Subcutaneous abdominal adipose tissue (tissue), 5 donors: ENCODE measurements at regions not wholly inside any gene's neighbourhood (a gene's known extent, or its start where the extent isn't known, plus 50 kb on each side); places are given as distances from the start of the nearest gene placed in this dataset.
"Not testable (repeated sequence)": the region's sequence is repeated elsewhere in the genome, so short reads cannot be mapped to it uniquely, and the experiment has no call there.

ENCODE experiments used
- H3K27ac ChIP-seq: one replicate; pipeline ENCODE4 v1.7.0; 2013; ENCODE audit warnings: low read depth, mild to moderate bottlenecking, inconsistent platforms, low read length, moderate library complexity
- H3K27me3 ChIP-seq, 5 donors: one replicate each; pipeline ENCODE4 v1.7.0; 2013; ENCODE audit warnings: low read length in 5 of 5, inconsistent platforms in 1 of 5; ENCODE audit not compliant: control insufficient read depth in 5 of 5, insufficient read depth in 4 of 5
- H3K36me3 ChIP-seq, 5 donors: one replicate each; pipeline ENCODE4 v1.7.0; 2013; ENCODE audit warnings: low read length in 5 of 5; ENCODE audit not compliant: control insufficient read depth in 5 of 5, insufficient read depth in 5 of 5
- H3K4me1 ChIP-seq, 5 donors: one replicate each; pipeline ENCODE4 v1.7.0; 2013; ENCODE audit warnings: low read length in 5 of 5, mild to moderate bottlenecking in 3 of 5, moderate library complexity in 1 of 5; ENCODE audit not compliant: control insufficient read depth in 5 of 5, insufficient read depth in 5 of 5
- H3K4me3 ChIP-seq, 5 donors: one replicate each; pipeline ENCODE4 v1.7.0; 2013; ENCODE audit warnings: low read length in 5 of 5, low read depth in 1 of 5
- H3K9ac ChIP-seq, 5 donors: one replicate each; pipeline ENCODE4 v1.7.0; 2013; ENCODE audit warnings: low read length in 5 of 5, mild to moderate bottlenecking in 4 of 5, moderate library complexity in 3 of 5
- H3K9me3 ChIP-seq, 5 donors: one replicate each; pipeline ENCODE4 v1.7.0; 2013; ENCODE audit warnings: low read length in 5 of 5; ENCODE audit not compliant: control insufficient read depth in 5 of 5
- donor health status: healthy.
- donor health status: healthy.
- donor health status: healthy.
- donor health status: healthy.
- donor health status: healthy.

DNA sequence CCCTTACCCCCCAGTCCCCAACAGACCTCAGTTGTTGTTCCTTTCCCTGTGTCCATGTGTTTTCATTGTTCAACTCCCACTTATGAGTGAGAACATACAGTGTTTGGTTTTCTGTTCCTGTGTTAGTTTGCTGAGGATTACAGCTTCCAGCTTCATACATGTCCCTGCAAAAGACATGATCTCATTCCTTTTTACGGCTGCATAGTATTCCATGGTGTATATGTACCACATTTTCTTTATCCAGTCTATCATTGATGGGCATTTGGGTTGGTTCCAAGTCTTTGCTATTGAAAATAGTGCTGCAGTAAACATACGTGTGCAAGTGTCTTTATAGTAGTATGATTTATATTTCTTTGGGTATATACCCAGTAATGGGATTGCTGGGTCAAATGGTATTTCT is 87.8 kb upstream of the TANK start:
- peaks cover 0 to 21% (median 13%) of the 10 kb centered on the region in 5 donors for H3K4me1 ChIP-seq
- H3K27me3 ChIP-seq, H3K27ac ChIP-seq, H3K36me3 ChIP-seq, H3K9ac ChIP-seq, H3K4me3 ChIP-seq, H3K9me3 ChIP-seq: not testable (repeated sequence)

GRCh38 chr2:161075701-161076100 is 84.5 kb upstream of the TANK start:
- H3K27ac ChIP-seq, result no peak overlapping the region
- no peak overlapping the region for H3K9ac ChIP-seq
- no peaks in the 10 kb centered on the region for H3K27me3 ChIP-seq
- H3K4me3 ChIP-seq, result no peak overlapping the region
- no peaks in the 10 kb centered on the region for H3K36me3 ChIP-seq
- H3K4me1 ChIP-seq, result peaks cover 0 to 18% (median 5%) of the 10 kb centered on the region in 5 donors
- H3K9me3 ChIP-seq, result no peaks in the 10 kb centered on the region

- Histone ChIP-seq H3K27ac (peak overlapping the region; percentile 75), H3K4me1 (peaks cover 0 to 18% (median 3%) of the 10 kb centered on the region in 5 donors), H3K36me3 (no peaks in the 10 kb centered on the region), H3K9me3 (no peaks in the 10 kb centered on the region), H3K4me3 (no peak overlapping the region), H3K27me3 (no peaks in the 10 kb centered on the region), H3K9ac (no peak overlapping the region)
Measured at GRCh38 chr2:161076936-161077335, 83.3 kb upstream of the TANK start.

- H3K9ac ChIP-seq, result no peak overlapping the region
- H3K4me3 ChIP-seq, result no peak overlapping the region
- no peaks in the 10 kb centered on the region for H3K9me3 ChIP-seq
- peak overlapping the region; percentile 75 for H3K27ac ChIP-seq
- H3K36me3 ChIP-seq, result no peaks in the 10 kb centered on the region
- no peaks in the 10 kb centered on the region for H3K27me3 ChIP-seq
- peaks cover 0 to 18% (median 3%) of the 10 kb centered on the region in 5 donors for H3K4me1 ChIP-seq
Measured at GRCh38 chr2:161077367-161078210, 82.6 kb upstream of the TANK start.

DNA sequence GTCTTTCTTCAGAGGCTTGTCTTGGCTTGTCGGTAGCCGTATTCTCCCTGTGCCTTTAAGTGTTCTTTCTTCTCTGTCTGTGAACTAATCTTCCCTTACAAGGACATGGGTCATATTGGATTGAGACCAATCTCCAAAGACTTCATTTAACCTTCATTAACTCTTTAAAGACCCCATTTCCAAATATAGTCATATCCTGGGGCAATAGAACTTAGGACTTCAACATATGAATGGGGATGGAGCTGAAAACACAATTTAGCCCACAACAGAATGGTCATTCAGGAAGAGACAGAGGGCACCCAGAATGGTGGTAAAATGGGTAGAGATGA is 82.1 kb upstream of the TANK start:
- H3K27ac ChIP-seq, result peak overlapping the region; percentile 71
- H3K36me3 ChIP-seq, result no peaks in the 10 kb centered on the region
- no peaks in the 10 kb centered on the region for H3K9me3 ChIP-seq
- no peak overlapping the region for H3K4me3 ChIP-seq
- no peaks in the 10 kb centered on the region for H3K27me3 ChIP-seq
- H3K4me1 ChIP-seq, result peaks cover 0 to 18% (median 3%) of the 10 kb centered on the region in 5 donors
- H3K9ac ChIP-seq, result no peak overlapping the region

- H3K27me3 ChIP-seq, result no peaks in the 10 kb centered on the region
- no peaks in the 10 kb centered on the region for H3K9me3 ChIP-seq
- no peak overlapping the region for H3K9ac ChIP-seq
- H3K4me3 ChIP-seq, result no peak overlapping the region
- H3K36me3 ChIP-seq, result no peaks in the 10 kb centered on the region
- H3K27ac ChIP-seq, result no peak overlapping the region
- no peaks in the 10 kb centered on the region for H3K4me1 ChIP-seq
Measured at GRCh38 chr2:161085149-161085548, 75.1 kb upstream of the TANK start.

- Histone ChIP-seq H3K36me3 (no peaks in the 10 kb centered on the region), H3K27ac (no peak overlapping the region), H3K9me3 (no peaks in the 10 kb centered on the region), H3K4me3 (no peak overlapping the region), H3K9ac (no peak overlapping the region), H3K4me1 (no peaks in the 10 kb centered on the region), H3K27me3 (no peaks in the 10 kb centered on the region)
Measured at GRCh38 chr2:161088658-161089350, 71.4 kb upstream of the TANK start.

DNA sequence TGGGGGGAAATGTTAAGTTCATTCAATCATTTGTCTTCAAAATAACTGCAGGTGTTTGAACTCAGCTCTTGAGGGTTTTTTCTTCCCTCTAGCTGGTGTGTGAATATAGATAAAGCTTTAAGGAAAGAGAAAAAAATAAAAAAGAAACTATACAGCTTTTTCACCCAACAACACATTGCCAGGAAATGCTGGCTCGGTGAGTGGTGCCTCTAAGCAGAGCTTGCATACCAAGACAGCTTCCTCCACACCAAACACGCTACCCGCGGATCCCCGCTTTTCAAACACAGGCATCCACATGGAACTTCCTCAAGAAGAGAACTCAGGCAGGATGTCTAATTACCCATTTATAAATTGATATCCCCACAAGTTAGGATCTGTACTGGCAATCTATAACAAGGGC is 69.8 kb upstream of the TANK start:
- no peak overlapping the region for H3K4me3 ChIP-seq
- H3K9ac ChIP-seq, result no peak overlapping the region
- H3K27ac ChIP-seq, result no peak overlapping the region
- no peaks in the 10 kb centered on the region for H3K9me3 ChIP-seq
- H3K4me1 ChIP-seq, result no peaks in the 10 kb centered on the region
- H3K36me3 ChIP-seq, result no peaks in the 10 kb centered on the region
- H3K27me3 ChIP-seq, result no peaks in the 10 kb centered on the region

- Histone ChIP-seq H3K4me3 (no peak overlapping the region), H3K27me3 (no peaks in the 10 kb centered on the region), H3K9me3 (no peaks in the 10 kb centered on the region), H3K9ac (no peak overlapping the region), H3K27ac (no peak overlapping the region), H3K4me1 (peaks cover 0 to 10% (median 4%) of the 10 kb centered on the region in 5 donors), H3K36me3 (no peaks in the 10 kb centered on the region)
Measured at GRCh38 chr2:161095314-161095713, 64.9 kb upstream of the TANK start.

GRCh38 chr2:161096336-161096735 is 63.9 kb upstream of the TANK start:
- Histone ChIP-seq H3K9me3 (no peaks in the 10 kb centered on the region), H3K27ac (no peak overlapping the region), H3K9ac (peak overlapping the region in 1 of 5 donors; percentile 32), H3K4me3 (no peak overlapping the region), H3K27me3 (no peaks in the 10 kb centered on the region), H3K4me1 (peaks cover 0 to 10% (median 6%) of the 10 kb centered on the region in 5 donors), H3K36me3 (no peaks in the 10 kb centered on the region)
